Lower leg skin (tissue), 3 donors: ENCODE measurements at regions not wholly inside any gene's neighbourhood (a gene's known extent, or its start where the extent isn't known, plus 50 kb on each side); places are given as distances from the start of the nearest gene placed in this dataset.

Experiments used
- CTCF ChIP-seq, 3 donors: fragments of 450-650 bp; IDR thresholded peaks; one replicate each; pipeline ENCODE4 v1.5.1; 2016; ENCODE audit warnings: antibody characterized with exemption in 3 of 3, mild to moderate bottlenecking in 3 of 3, moderate library complexity in 2 of 3
- POLR2A ChIP-seq, 2 donors: fragments of 450-650 bp; IDR thresholded peaks; one replicate each; pipeline ENCODE4 v1.6.1; 2016 to 2017; ENCODE audit warnings: antibody characterized with exemption in 2 of 2, mild to moderate bottlenecking in 1 of 2, moderate library complexity in 1 of 2

GRCh38 chr5:30414078-30414477 lies 779.4 kb upstream of the CDH6 start:
- TF ChIP-seq CTCF (IDR thresholded peaks at IDR 0.05) (no peak), POLR2A (IDR thresholded peaks at IDR 0.05) (no peak)
